AG04450 (cell line): ENCODE measurements at regions not wholly inside any gene's neighbourhood (a gene's known extent, or its start where the extent isn't known, plus 50 kb on each side); places are given as distances from the start of the nearest gene placed in this dataset.

Source experiments
- CTCF ChIA-PET: fragments of 300-600, 350-600 bp; formaldehyde crosslinking; extraction: SDS; loops from one replicate; lab custom pipeline; 2022; ENCODE audit warnings: antibody characterized with exemption, inconsistent platforms; lab: Charles Lee
- POLR2A ChIA-PET: fragments of 350-600 bp; formaldehyde crosslinking; extraction: SDS; loops from one replicate; lab custom pipeline; 2021; ENCODE audit warnings: antibody characterized with exemption, inconsistent platforms; lab: Yijun Ruan, JAX
- DNase-seq: peaks from one replicate; pipeline ENCODE4 v3.0.0-alpha.2; 2011; ENCODE audit warnings: low read depth, low spot score
- H3K27ac ChIP-seq: one replicate; pipeline ENCODE4 v1.5.1; 2012; ENCODE audit warnings: low read depth, low read length, control low read depth
- H3K27me3 ChIP-seq: one replicate; pipeline ENCODE4 v1.6.0; 2012; ENCODE audit warnings: low read length; ENCODE audit not compliant: control insufficient read depth, insufficient read depth
- H3K4me3 ChIP-seq: 2 replicates; pipeline ENCODE4 v1.5.1; 2011; ENCODE audit warnings: mild to moderate bottlenecking, low read depth, low read length, control low read depth
- H3K9me3 ChIP-seq: 2 replicates; pipeline ENCODE4 v1.5.1; 2012; ENCODE audit warnings: low read length; ENCODE audit not compliant: control insufficient read depth, insufficient read depth
- CTCF ChIP-seq: IDR thresholded peaks from 2 replicates; pipeline ENCODE4 v1.5.1; 2011; ENCODE audit warnings: low read depth, low read length, control low read depth, inconsistent platforms

DNA sequence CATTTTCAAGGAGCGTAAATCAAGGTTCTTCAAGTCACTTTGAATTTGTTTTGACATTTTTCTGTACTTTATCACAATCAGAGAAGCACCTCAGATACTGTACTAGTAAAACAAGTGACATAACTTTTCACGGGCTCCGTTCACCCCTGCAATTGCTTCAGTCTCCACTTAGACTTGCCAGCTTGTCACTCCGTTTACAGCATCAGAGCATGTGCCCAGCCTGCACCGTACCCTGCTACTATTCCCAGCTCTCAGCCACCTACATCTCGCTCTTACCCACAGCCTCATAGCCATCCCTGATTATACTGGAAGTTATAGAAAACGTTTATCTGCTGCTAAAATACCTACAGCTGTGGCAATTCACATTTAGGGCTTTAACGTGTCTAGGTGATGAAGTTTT is 135.3 kb upstream of the TENM3 start:
- DNase-seq: no peak
- CTCF ChIA-PET: no interaction called here
- Histone ChIP-seq H3K27me3 (no peaks in the 10 kb centered on the region), H3K9me3 (no peaks in the 10 kb centered on the region), H3K27ac (no peak overlapping the region), H3K4me3 (no peak overlapping the region)
- POLR2A ChIA-PET: no interaction called here
- TF ChIP-seq CTCF: no peak

DNA sequence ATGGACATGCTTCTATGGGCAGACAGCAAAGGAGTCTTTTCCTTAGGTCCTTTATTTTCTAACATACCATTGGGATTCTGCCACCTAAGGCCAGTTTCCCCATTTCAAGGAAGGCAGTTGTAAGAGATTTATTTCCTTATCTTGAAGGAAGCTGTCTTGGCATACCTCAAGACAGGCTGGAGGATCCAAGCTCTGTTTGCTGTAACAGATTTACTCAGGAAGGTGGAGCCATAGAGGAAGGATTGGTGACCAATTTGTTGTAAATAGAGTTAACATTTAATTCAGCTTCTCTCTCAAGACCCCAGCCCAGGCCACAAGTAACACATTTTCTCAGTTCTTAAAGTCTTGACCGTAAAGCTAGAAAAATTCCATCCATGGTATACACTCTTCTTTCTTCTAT is 131.6 kb upstream of the TENM3 start:
- no peak for DNase-seq
- Histone ChIP-seq H3K9me3 (no peaks in the 10 kb centered on the region), H3K27me3 (no peaks in the 10 kb centered on the region), H3K4me3 (no peak overlapping the region), H3K27ac (no peak overlapping the region)
- no peak for TF ChIP-seq CTCF
- CTCF ChIA-PET: no interaction called here
- POLR2A ChIA-PET: no interaction called here

DNA sequence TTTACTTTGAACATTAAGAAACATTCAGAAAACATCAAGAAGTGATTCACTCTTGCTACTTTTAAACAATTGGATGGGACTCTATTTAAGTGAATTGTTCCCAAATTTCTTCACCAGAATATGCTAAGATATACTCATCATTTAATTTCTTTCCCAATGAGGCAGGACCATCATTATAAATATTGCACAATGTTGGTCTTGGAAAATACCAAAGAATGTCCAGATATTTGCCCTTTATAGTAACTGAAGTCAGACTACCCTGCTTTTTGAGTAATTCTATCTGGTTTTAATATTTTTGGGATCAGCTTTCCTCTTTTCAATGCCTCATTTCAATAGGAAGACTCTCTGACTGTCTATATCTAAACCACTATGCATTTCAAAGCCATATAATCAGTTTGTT is 129.4 kb upstream of the TENM3 start:
- no peak for TF ChIP-seq CTCF
- no peaks in the 10 kb centered on the region for H3K27me3 ChIP-seq
- ChIA-PET CTCF (no interaction called here), POLR2A (no interaction called here)
- H3K27ac ChIP-seq: no peak overlapping the region
- no peak overlapping the region for H3K4me3 ChIP-seq
- no peaks in the 10 kb centered on the region; the same call in 1 of the 2 replicates for H3K9me3 ChIP-seq
- DNase-seq: no peak

DNA sequence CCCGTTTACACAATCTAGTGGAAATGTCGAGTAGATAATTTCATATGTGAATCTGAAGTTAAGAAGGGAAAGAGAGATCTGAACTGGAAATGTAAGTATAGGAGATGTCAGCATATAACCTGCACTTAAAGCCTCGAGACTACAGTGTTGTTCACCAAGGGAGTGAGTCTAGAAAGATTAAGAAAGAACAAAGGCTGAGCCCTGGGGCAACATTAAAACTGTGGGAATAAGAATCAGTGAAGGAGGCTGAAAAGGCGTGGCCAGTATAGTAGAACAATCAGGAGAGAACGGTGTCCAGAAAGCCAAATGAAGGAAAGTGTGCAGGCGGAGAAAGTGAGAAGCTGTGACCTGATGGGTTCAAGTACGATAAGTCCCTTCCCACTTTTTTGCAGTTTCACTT is 118.8 kb upstream of the TENM3 start:
- CTCF ChIA-PET: no interaction called here
- no peak overlapping the region for H3K27ac ChIP-seq
- no peak overlapping the region for H3K4me3 ChIP-seq
- no peak for TF ChIP-seq CTCF
- H3K9me3 ChIP-seq: peaks cover 3% of the 10 kb centered on the region; the same call in 1 of the 2 replicates
- POLR2A ChIA-PET: no interaction called here
- DNase-seq: no peak
- no peaks in the 10 kb centered on the region for H3K27me3 ChIP-seq

DNA sequence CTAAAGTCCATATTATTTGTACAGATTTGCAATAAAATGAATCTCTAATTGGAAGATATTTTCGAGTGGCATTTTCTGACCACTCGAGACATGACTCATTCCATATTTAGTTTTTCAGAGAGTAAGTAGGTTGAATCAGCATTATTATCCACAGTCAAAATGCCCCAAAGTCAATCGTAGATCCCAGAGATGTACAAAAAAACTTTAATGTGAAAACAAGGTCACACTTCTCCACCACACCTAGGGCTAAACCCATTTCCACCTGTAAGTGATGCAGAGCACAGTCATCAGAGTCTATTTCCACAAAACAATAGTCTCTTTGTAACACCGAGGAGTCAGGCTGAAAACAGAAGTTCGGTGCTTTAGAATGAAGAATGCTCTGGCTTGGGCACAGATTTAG is 117.1 kb upstream of the TENM3 start:
- H3K27ac ChIP-seq: no peak overlapping the region
- peaks cover 3% of the 10 kb centered on the region; the same call in 1 of the 2 replicates for H3K9me3 ChIP-seq
- no peak for TF ChIP-seq CTCF
- ChIA-PET CTCF (no interaction called here), POLR2A (no interaction called here)
- H3K27me3 ChIP-seq: no peaks in the 10 kb centered on the region
- DNase-seq: no peak
- no peak overlapping the region for H3K4me3 ChIP-seq
